ENCODE measurements at regions not wholly inside any gene's neighbourhood (a gene's known extent, or its start where the extent isn't known, plus 50 kb on each side); places are given as distances from the start of the nearest gene placed in this dataset.

DNA sequence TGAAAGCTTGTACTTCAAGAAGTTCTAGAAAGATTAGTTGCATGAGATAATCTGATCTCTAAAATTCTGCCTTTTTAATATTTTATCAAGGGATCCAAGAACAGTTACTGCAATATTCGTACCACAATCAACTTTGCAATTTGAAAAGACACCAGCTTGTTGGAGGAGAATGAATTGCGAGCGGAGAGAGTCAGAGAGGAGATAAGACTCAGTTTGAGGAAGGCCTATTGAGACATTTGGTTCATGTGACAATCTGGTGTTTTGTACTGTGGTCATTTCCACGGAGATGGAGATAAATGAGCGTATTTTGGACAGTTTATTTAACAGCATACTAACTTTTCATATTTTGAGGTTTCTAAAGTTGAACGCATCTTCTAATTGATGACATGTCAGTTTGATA is 1276.0 kb downstream of the EFNB2 start:
- no peak for DNase-seq

DNA sequence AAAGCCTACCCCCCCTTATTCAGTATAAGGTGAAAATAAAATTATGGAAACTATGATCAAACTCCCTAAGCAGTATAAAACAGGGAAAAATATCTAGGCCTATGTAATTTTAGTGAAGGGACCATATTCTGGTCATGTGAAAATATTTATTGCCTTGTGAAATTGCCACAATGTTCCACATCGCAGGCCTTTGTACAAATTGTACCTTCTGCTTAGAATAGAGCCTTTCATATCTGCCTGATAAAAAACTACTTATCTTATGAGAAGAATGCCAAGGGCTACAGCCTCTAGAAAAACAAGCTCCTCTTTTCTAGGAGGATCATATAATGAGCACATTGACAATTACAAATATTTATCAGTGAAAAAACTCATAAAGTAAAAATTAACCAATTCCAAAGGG is 1280.0 kb downstream of the EFNB2 start:
- DNase-seq = no peak

DNA sequence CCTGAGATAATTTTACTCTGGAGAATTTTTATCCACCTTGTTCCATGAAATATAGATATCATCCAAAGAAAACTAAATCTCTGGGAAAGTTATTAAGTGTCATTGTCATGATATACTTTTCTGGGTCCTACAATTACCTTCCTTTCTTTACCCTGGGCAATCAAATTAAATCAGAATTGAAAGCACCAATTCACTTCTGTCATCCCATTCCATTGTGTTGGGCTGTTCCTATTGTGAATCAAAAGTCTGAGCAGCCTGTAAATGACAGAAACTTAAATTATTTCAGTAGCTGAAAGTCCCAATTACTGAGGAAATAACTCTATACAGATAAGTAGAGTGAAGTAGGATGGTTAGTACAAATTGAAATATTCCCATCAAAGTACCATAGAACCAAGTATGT is 1284.2 kb downstream of the EFNB2 start:
- DNase-seq = no peak

DNA sequence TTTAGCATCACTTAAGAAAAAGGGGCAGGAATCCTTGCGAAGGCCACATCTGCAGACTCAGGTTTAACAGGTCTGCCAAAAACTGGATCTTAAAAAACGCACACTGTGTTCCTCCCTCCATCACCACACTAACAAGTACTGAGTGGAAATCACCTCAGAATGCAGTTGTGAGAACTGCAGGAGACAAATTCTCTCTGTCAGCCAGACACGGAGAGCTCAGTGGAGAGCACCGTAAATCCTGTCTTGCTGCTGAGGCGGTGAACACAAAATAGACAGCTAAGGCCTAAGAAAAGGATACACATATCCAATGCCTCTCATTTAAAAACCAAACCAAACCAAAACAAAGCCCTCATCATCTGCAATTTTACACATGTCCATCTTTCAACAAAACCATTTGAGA is 1287.6 kb downstream of the EFNB2 start:
- DNase-seq = no peak

DNA sequence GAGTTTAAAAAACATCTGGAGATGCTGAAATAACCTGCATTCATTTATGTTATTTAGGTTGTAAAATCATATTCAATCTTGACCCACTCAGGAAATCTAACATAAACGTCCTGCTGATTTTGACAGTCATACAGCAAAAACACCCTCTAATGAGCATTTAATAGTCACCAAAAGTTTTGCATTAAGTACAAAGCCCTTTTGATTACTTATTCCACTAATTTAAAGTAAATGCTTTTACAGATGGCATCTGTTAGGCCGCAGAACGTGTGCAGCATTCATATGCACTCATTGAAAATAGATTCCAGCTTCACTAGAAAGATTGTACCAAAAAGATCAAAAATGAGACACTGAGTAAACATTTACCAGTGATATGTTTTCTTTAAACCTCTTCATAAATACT is 1295.1 kb downstream of the EFNB2 start:
- DNase-seq = no peak

DNA sequence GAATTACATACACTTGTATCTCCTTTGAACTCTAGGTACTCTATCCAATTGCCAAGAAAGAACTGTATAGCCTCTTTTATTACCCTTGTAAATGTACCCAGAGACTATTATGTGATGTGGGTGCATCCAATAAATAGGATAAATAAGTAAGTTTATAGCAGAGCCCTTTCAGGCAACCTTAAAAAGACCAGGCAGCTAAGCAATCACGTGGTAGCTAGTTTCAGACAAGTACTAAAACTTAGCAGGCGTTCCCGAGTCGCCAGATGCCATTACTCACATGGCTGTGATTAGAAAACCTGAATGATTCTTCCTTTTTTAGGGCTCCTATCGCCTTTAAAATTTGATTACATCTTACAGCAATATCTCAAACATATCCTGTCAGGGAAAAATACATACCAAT is 1303.0 kb downstream of the EFNB2 start:
- no peak for DNase-seq

DNA sequence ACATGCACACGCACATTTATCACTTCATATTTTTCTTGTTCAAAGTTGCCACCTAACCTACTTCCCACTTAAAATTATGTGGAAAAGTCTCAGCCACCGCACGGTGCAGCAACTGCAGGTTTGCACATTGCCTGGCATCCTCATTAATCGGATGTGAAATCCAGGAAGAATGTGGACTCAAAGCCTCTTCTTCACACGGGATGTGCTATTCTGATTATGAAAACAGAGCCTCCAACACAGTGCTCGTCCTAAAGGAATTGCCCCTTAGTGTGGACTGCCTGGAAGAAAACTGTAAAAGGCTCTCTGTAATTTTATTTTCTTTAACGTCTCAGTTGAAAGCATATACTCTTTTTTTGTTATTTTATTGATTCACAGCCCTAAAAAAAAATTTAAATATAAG is 1303.5 kb downstream of the EFNB2 start:
- no peak for DNase-seq

DNA sequence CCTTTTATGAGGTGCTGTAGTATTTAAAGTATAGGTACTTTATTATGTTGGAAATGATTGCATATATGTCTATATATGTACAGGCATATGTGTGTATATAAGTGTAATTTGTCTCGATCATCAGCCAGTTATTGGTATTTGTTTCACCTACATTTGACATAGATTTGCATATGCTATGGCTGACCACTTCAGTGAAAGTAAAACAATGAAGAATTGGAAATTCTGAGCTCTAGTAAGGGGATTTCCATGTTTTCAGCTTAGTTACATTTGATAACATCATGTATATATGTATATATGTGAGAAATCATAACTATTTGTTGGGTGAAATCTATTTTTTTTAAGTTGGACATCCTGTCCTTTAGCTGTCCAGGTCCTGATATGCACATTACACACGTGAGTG is 1303.9 kb downstream of the EFNB2 start:
- no peak for DNase-seq

DNA sequence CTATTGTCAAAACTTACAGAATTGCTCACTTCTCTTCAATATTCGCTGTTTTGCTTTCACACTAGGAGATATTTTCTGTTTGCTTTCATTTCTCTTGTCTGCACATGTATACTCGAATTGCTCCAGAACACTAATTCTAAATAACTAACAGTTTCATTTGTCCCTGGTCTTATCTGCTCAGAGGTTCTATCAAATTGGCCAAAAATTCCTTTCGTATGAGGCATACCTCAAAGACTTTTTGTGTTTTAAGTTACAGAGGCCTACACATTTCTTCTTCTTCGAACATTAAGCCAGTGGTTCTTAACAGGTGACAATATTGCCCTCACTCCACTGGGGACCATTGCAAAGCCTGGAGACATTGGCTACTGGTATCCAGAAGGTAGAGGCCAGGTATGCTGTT is 1314.6 kb downstream of the EFNB2 start:
- DNase-seq = no peak

DNA sequence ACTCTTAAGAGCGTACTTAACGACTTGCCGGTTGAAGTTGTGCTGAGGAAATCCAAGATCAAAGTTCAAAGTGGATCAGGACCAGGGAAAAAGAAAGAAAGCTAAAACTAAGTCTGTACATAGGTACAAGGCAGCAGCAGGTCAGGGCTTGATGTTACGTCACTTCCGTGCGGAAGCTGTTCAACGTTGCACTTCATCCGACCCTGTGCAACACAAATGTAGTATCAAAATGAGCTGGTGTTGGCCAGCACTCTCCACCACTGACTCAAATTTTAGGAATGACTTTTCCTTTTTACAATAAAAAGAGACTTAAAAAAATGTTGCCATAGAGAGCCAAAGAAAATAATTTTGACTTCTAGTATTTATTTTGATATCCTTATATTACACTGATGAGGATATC is 1315.4 kb downstream of the EFNB2 start:
- no peak for DNase-seq

DNA sequence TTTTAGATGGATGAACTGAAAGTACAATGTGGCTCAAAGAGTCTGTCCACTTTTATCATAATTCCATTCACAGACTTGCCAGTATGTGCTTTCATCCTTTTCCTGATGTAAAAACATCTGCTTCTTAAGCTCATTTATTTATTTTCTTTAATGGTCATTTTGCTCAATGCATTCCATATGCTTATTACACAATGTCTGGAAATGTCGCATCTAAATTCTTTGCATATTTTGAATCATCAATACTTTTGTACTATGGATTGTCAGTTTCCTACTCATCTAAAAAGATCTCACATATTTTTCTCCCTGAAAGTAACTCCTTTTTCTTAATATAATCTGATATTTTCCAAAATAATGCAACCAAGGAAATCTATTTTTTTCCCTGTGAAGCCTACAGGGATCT is 1315.8 kb downstream of the EFNB2 start:
- no peak for DNase-seq

DNA sequence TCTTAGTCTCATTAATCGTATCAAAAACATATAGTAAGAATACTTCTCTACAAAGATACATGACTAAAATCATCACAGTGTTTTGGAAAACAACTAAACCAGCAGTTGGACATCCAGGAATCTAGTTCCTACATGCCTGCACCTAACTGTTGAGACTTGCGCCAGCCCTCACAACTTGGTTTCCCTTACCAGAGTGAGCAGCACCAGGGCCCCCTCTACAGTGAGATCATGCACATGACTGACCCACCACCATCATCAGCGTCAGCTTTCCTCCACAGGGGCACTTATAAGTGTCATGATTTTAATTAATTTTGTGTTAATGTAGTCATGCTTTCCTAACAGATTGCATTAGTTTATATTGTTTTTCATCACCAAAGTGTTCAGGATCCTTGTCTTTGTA is 1322.0 kb downstream of the EFNB2 start:
- no peak for DNase-seq

DNA sequence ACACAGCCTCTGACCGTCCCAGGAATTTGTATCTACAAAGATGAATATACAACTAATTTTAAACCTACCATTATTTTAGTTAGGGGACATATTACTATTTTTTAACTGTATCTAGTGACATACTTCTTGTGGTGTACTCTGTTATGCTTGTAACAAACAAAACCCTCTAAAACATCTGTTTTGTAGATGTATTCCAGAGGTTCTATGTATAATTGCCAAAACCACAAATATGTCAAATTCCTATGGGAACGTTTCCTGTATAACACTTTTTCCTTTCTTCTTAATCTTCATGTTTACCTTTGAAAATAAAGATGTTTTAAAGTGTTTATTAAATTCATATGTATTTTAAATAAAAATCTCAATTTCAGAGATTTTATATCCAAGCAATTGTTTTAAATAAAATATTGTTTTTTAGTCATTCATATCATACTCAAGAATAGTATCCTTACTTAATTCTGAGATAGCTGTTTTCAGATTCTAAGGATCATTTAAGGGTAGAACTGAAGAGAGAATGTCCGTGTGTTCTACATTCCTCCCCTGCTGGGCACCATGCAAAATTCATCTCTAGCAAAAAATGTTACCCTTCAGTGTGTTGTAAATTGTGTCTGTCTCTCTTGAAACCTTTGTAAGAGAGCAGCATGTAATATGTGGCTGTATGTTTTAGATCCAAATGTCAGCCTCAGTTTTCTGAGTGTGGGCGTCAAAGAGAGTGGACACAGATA is 1327.7 kb downstream of the EFNB2 start:
- DNase-seq = no peak

DNA sequence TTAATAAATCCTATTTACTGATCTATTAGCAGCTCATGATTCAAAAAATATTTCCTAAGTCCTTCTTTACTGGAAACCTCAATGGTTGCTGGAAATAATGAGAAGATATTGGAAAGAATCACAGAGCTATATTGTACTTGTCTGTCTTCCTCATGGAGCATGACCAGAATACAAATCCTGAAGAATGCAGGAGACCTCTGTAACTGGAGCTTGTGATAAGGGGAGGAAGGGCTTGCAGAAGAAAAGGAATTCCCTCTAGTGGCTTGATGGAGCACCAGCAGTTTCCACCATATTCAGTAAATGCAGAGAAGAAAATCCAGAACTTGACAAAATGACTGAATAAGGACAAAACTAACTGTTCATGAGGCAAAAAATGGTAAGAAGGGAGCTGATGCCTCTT is 1333.1 kb downstream of the EFNB2 start:
- no peak for DNase-seq

DNA sequence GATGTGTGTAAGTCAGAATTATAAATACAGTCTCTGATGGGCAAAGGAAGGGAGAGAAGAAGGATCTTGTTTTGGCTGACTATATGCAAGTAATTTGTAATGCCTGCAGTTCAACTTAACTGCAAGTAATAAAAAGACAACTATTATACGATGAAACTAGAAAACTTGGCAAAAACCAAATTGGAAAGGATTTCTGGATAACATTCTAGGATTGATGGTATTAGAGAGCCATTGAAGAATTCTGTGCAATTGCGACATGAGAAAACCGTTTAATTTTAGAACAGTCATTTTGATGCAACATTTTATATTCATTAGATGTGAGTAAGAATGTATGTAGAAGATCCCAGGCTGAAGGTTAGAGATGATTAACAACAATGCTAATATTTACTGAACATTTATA is 1334.1 kb downstream of the EFNB2 start:
- DNase-seq = no peak

DNA sequence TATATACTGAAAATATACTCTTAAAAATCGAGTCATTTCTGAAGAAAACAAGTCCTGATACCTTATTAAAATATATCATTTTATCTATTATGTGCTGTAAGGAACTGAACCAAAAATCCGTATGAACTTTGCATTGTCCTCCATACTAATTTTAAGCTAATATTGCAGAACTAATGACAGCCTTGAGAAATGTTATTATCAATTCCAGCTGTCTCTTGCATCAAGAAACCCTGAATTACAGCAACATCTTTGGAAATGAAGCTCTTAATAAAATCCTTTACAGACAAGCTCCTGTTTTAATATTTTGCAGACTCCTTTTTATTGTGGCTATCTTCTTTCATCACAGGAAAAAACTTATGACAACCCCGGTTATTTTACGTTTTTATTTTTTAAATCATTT is 1335.3 kb downstream of the EFNB2 start:
- no peak for DNase-seq

DNA sequence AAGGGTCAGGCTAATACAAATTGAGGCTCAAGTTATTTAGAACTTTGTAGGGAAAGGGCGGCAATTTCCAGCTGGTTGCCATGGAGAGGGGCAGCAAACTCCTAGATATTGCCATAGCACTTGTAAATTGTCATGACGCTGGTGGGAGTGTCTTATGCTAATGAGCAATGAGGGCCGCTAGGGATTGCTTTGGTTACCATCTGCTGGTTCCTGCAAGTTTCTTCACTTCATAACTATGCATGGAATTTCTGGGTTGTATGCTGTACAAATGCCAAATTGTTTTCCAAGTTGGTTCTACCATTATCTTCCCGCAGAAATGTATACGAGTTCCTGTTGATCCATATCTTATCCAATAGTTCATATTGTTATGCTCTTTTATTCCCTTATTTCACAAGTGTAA is 1339.4 kb downstream of the EFNB2 start:
- DNase-seq = no peak

DNA sequence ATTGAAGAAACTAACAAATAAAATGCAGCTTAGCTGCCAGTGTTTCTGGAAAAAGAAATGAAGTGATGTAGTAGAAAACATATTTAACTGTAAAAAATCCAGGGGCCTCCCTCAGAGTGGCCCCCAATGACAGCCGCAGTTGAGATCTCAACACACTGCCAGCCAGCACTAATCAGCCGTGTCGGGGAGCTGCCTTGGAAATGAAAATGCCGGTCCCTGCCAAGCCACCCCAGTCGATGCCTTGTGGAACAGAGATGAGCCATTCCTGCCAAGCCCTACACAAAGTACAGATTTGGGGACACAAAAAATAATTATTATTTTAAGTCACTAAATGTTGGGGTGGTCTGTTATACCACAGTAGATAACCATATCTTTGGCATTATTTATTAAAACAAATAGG is 1342.4 kb downstream of the EFNB2 start:
- no peak for DNase-seq

DNA sequence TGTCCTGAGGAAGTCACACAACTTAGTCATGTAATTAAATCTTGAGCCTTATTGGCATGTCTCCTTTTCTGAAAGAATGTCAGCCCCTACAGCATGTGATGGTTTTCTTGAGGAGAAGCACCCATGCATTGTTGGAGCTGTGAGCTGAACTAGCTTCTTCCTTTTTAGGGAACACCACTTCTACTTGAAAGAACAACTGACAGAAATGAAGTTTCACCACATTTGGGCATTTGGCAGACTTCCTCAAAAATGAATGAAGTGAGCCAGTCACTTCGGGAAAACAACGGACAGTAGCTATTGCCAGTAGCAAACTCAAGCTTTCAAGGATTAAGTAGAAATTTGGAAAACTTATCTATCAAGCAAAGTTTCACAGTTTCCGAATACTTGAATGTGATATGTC is 1351.3 kb downstream of the EFNB2 start:
- DNase-seq = no peak

DNA sequence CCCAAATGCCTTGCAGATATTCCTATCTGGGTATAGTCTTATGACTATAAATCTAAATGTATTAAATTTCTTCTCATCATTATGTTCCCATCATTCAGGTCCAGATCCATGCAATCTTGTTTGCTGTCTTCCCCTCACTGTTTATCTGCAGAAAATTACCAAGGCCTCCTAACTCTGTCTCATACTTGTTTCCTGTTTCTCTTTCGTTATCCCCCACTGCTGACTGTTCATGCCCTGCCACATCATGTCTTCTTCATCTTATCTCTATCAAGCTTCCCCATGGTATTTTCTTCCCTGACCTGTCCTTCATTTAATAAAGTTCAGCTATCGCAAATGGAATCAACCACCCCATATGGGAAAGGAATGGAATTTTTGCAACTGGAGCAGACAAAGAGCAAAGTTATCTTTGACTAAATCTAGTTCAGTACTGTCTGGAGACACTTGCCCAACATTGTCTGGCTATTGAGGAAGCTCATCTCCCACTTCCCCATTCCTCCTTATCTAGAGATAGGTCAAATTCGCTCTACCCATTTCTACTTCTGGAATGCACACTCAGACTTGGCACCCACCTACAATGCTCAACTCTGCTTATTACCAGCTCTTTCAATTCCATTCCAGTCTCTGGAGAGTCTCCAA is 1358.1 kb downstream of the EFNB2 start:
- DNase-seq = no peak

DNA sequence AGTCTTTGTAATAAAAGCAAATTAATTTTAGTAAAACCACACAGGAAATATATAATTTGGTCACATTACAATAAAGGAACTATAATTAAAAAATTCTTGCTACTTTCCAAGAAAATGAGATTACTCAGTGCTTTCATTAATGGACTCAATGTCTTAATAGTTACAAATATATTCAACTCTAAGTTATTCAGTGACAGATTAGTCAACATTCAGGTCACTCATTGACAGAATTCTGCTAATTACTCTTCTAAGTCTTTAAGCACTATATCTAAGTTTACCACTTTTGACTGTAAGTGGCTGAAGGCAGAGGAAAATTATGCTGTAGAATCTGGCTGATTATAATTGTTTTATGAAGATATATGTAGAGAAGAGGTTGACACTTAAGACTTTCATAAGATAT is 1365.0 kb downstream of the EFNB2 start:
- DNase-seq = no peak

DNA sequence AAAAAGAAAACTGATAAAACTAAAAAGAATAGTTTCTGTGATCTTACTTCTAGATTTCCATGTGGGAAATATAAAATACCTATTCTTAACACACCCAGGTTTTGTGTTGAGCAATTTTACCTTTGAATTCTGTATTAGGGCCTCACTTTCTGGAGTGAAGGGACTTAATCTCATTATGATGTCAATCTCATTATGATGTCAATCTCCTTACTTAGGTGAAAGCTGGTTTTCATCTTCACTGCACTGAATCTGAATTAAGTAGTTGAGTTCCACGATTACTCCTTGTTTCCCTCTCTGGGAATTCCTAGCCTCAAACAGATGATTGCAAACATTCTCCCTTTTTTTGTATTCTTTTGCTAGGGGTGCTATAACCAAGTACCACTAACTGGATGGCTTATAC is 1367.2 kb downstream of the EFNB2 start:
- DNase-seq = no peak

DNA sequence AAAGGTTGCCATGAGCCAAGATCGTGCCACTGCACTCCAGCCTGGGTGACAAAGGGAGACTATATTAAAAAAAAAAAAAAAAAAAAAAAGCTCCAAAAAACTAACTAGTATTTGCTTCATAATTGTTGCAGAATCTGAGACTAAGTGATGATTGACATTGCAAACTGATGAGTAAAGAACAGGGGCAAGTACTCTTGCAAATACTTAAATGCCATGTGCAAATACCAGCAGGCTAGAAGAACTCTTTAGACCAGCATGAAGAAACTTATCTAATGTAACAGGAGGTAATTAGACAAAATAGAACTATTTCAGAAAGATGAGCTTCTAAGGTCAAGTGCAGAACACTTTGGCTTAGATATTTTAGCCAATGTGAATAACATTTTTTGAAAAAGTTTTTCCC is 1368.1 kb downstream of the EFNB2 start:
- DNase-seq = no peak

DNA sequence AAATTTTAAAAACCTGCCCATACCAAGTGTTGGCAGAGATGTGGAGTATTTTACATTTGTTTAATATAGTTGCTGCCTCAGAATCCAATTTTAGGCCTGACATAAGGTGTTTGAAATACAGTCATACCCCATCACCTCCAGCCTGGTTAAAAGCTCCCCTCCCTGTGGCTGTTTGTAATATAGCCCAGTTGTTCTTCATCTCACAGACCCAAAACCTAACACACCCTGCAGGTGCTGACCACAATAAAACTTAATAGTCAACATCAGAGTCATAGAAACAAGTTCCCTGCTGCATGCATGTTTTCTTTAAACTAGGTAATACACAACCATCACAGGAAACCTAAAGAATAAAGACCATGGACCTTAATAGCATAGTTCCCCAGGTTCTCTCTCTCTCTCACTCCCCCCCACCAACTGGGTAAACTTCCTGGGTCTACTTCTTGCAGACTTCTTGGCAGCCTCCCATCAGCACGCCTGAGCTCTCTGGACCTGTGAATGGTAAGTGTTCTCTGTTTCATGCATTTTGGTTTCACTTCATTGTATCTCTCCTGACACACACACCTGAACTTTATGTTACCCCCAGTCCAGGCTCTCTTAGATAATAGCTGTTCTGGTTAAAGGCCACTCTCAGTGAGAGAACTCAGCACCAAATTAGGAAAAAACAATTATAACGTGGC is 1369.9 kb downstream of the EFNB2 start:
- DNase-seq = no peak

DNA sequence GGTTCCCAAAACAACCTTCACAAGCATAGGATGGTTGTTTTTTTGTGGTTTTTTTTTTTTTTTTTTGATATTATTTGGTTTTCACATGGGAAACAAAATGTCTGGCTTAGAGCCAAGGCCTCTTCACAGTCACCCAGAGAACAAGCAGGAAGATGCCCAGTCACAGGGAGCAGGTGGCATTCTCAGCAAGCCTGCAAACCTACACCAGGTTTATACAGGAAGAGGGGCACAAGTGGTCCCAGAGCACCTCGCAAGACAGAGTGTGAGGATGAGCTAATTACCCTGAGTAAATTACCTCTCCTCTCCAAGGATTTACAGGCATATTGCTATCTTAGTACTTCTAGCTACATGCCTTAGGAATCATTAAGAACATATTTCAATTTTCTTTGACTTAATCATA is 1375.6 kb downstream of the EFNB2 start:
- DNase-seq = no peak

Data from activated CD8-positive, alpha-beta memory T cell treated with anti-CD3 and anti-CD28 coated beads for 24 hours (primary cell).